Keratinocyte (primary cell): ENCODE measurements at regions not wholly inside any gene's neighbourhood (a gene's known extent, or its start where the extent isn't known, plus 50 kb on each side); places are given as distances from the start of the nearest gene placed in this dataset.

ENCODE experiments used
- DNase-seq: peaks from one replicate; pipeline ENCODE4 v3.0.0-alpha.2; 2011; ENCODE audit warnings: low read depth, missing footprints, low spot score
- FAIRE-seq: peaks from 2 replicates; lab custom pipeline; 2011; peaks lifted over from hg19 to GRCh38; lab: Jason Lieb, UNC
- H2AFZ ChIP-seq: 2 replicates; pipeline ENCODE4 v1.6.0; 2012; ENCODE audit warnings: low read length, control low read depth, inconsistent platforms; ENCODE audit not compliant: control insufficient read depth
- H3K27ac ChIP-seq: 2 replicates; pipeline ENCODE4 v1.5.1; 2011; ENCODE audit warnings: low read length; ENCODE audit not compliant: control insufficient read depth, insufficient read depth
- H3K27me3 ChIP-seq: 3 replicates; pipeline ENCODE4 v1.6.0; 2011; ENCODE audit warnings: low read length; ENCODE audit not compliant: control insufficient read depth, insufficient read depth; ENCODE audit errors: extremely low read depth
- H3K36me3 ChIP-seq, 2 experiments: 2 replicates in 1 of 2; 3 replicates in 1 of 2; pipeline ENCODE4 v1.5.1; 2011; ENCODE audit warnings: low read length in 2 of 2, mild to moderate bottlenecking in 1 of 2; ENCODE audit not compliant: control insufficient read depth in 2 of 2, insufficient read depth in 2 of 2; ENCODE audit errors: extremely low read depth in 1 of 2
- H3K4me1 ChIP-seq: 3 replicates; pipeline ENCODE4 v1.5.1; 2011; ENCODE audit warnings: low read length; ENCODE audit not compliant: control insufficient read depth, insufficient read depth; ENCODE audit errors: extremely low read depth
- H3K4me2 ChIP-seq: 3 replicates; pipeline ENCODE4 v1.6.0; 2011; ENCODE audit warnings: low read depth, low read length; ENCODE audit not compliant: control insufficient read depth, insufficient read depth; ENCODE audit errors: extremely low read depth
- H3K4me3 ChIP-seq, 3 experiments: fragments of 200-600 bp in 1 of 3; sonication (generic) in 1 of 3; 2 replicates in 2 of 3; 3 replicates in 1 of 3; pipeline ENCODE4 v1.5.1; 2011 to 2016; ENCODE audit warnings: low read length in 3 of 3, mild to moderate bottlenecking in 3 of 3, control low read depth in 2 of 3, inconsistent platforms in 1 of 3, low read depth in 1 of 3, mixed read lengths in 1 of 3, mixed run types in 1 of 3, moderate library complexity in 1 of 3; ENCODE audit not compliant: control insufficient read depth in 2 of 3, insufficient read depth in 2 of 3; ENCODE audit errors: extremely low read depth in 1 of 3
- H3K79me2 ChIP-seq: 2 replicates; pipeline ENCODE4 v1.6.0; 2012; ENCODE audit warnings: low read length; ENCODE audit not compliant: control insufficient read depth, insufficient read depth
- H3K9ac ChIP-seq: 3 replicates; pipeline ENCODE4 v1.6.0; 2011; ENCODE audit warnings: low read length; ENCODE audit not compliant: control insufficient read depth, insufficient read depth; ENCODE audit errors: extremely low read depth
- H3K9me1 ChIP-seq: 3 replicates; pipeline ENCODE4 v1.6.0; 2011; ENCODE audit warnings: low read length; ENCODE audit not compliant: control insufficient read depth, insufficient read depth; ENCODE audit errors: extremely low read depth
- H3K9me3 ChIP-seq: 2 replicates; pipeline ENCODE4 v1.5.1; 2012; ENCODE audit warnings: low read depth, low read length; ENCODE audit not compliant: control insufficient read depth
- H4K20me1 ChIP-seq: 3 replicates; pipeline ENCODE4 v1.6.0; 2011; ENCODE audit warnings: low read length; ENCODE audit not compliant: control insufficient read depth, insufficient read depth; ENCODE audit errors: extremely low read depth
- EZH2 ChIP-seq: IDR thresholded peaks from one replicate; pipeline ENCODE4 v1.6.1; 2012; ENCODE audit warnings: inconsistent platforms, mild to moderate bottlenecking, low read length, moderate library complexity
- dilution Hi-C: fragments of 300-500 bp; cut with MboI; formaldehyde crosslinking; loops from one replicate; pipeline ENCODE4 v1.7.0; 2020; ENCODE audit warnings: low sequenced_read_pairs; ENCODE audit not compliant: extremely low pct_ligation_motif_present
- TF ChIP-seq, protein P1 (sequence below), 3 experiments: IDR thresholded peaks in 1 of 3; conservative IDR thresholded peaks in 1 of 3; optimal IDR thresholded peaks in 1 of 3; 2 replicates in 2 of 3; 3 replicates in 1 of 3; pipeline versions ENCODE3 to v1.5.1; 2011; ENCODE audit warnings: low read length in 3 of 3, mild to moderate bottlenecking in 3 of 3, moderate library complexity in 2 of 3, control low read depth in 1 of 3, inconsistent platforms in 1 of 3; ENCODE audit not compliant: insufficient read depth in 2 of 3; ENCODE audit errors: extremely low read depth in 1 of 3

DNA sequence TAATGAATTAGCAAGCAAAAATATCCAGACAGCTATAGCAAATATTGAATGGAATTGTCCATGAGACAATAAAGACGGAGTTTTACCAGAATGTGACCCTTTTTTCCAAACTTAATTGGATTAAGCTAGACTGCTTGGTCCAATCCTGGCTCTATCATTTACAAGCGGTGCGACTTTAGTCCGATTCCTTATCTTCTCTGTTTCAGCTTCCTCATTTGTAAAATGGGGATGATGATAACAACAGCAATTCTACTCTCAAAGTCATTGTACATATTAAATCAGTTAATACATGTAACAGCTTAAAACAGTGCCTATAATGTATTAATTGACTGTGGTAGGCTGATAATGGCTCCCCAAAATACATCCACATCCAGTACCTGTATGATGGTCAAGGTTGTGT lies 62.1 kb upstream of the CRBN start:
- Histone ChIP-seq H3K9me1 (no peaks in the 10 kb centered on the region), H3K27me3 (no peaks in the 10 kb centered on the region), H3K4me3 (no peak overlapping the region), H2AFZ (no peak overlapping the region), H4K20me1 (no peaks in the 10 kb centered on the region), H3K4me2 (no peak overlapping the region), H3K27ac (no peak overlapping the region), H3K79me2 (no peaks in the 10 kb centered on the region), H3K4me1 (no peaks in the 10 kb centered on the region), H3K9me3 (no peaks in the 10 kb centered on the region), H3K9ac (no peak overlapping the region), H3K36me3 (no peaks in the 10 kb centered on the region)
- dilution Hi-C loops = no loop called here
- TF ChIP-seq, protein P1, sequence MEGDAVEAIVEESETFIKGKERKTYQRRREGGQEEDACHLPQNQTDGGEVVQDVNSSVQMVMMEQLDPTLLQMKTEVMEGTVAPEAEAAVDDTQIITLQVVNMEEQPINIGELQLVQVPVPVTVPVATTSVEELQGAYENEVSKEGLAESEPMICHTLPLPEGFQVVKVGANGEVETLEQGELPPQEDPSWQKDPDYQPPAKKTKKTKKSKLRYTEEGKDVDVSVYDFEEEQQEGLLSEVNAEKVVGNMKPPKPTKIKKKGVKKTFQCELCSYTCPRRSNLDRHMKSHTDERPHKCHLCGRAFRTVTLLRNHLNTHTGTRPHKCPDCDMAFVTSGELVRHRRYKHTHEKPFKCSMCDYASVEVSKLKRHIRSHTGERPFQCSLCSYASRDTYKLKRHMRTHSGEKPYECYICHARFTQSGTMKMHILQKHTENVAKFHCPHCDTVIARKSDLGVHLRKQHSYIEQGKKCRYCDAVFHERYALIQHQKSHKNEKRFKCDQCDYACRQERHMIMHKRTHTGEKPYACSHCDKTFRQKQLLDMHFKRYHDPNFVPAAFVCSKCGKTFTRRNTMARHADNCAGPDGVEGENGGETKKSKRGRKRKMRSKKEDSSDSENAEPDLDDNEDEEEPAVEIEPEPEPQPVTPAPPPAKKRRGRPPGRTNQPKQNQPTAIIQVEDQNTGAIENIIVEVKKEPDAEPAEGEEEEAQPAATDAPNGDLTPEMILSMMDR (optimal IDR thresholded peaks at IDR 0.05 in 1 of 3, IDR thresholded peaks at IDR 0.05 in 1 of 3, conservative IDR thresholded peaks at IDR 0.05 in 1 of 3; ENCODE audit: extremely low read depth in 1 of 3, insufficient read depth in 2 of 3, low read length in 3 of 3) = no peak
- TF ChIP-seq EZH2 = no peak
- FAIRE-seq = no peak
- no peak for DNase-seq

DNA sequence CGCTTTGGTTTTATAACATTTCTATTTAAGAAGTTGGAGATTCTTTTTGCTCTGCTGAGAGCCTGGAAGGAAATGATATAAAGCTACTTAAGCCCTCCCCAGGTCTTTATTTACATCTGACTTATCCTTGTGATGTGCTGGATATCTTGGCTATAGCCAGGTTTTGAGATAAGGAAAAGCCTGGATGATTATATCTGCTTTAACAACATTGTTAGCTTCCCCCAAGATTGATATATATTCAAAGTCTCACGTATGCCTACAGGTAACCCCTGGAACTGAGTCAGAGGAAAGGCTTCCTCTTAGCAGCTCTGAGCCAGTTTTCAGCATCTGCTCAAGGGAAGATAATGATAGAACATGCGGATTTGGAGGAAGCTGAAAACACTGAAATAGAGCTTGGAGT lies 61.5 kb upstream of the CRBN start:
- no peak for TF ChIP-seq EZH2
- TF ChIP-seq, protein P1 (optimal IDR thresholded peaks at IDR 0.05 in 1 of 3, IDR thresholded peaks at IDR 0.05 in 1 of 3, conservative IDR thresholded peaks at IDR 0.05 in 1 of 3; ENCODE audit: extremely low read depth in 1 of 3, insufficient read depth in 2 of 3, low read length in 3 of 3) = no peak
- Histone ChIP-seq H3K27me3 (no peaks in the 10 kb centered on the region), H3K9me3 (no peaks in the 10 kb centered on the region), H3K27ac (no peak overlapping the region), H3K4me2 (no peak overlapping the region), H3K79me2 (no peaks in the 10 kb centered on the region), H3K9me1 (no peaks in the 10 kb centered on the region), H2AFZ (no peak overlapping the region), H3K36me3 (no peaks in the 10 kb centered on the region), H3K4me1 (no peaks in the 10 kb centered on the region), H3K9ac (no peak overlapping the region), H3K4me3 (no peak overlapping the region), H4K20me1 (no peaks in the 10 kb centered on the region)
- DNase-seq = no peak
- dilution Hi-C loops = no loop called here
- FAIRE-seq = no peak
